ENCODE measurements at regions not wholly inside any gene's neighbourhood (a gene's known extent, or its start where the extent isn't known, plus 50 kb on each side); places are given as distances from the start of the nearest gene placed in this dataset.
"Not testable (repeated sequence)": the region's sequence is repeated elsewhere in the genome, so short reads cannot be mapped to it uniquely, and the experiment has no call there.

GRCh38 chr14:105775349-105775923 lies 249.1 kb downstream of the TMEM121 start:
- H3K4me1 ChIP-seq (ENCODE audit: insufficient read depth, low read length, poor library complexity, severe bottlenecking); H3K4me3 ChIP-seq (ENCODE audit: low read depth, low read length, poor library complexity, severe bottlenecking); H3K9me3 ChIP-seq (ENCODE audit: low read depth, low read length, poor library complexity, severe bottlenecking); H3K27me3 ChIP-seq (replicated peaks; ENCODE audit: insufficient read depth, low read depth, low read length, poor library complexity); H3K36me3 ChIP-seq (ENCODE audit: insufficient read depth, low read length, poor library complexity, severe bottlenecking); H3K27ac ChIP-seq (ENCODE audit: low read depth, low read length, poor library complexity, severe bottlenecking); intact Hi-C loops (cut with micrococcal nuclease; ENCODE audit: unreplicated experiment); CTCF ChIA-PET; BruUV-seq (replicated peaks); POLR2A ChIA-PET (ENCODE audit: low non-redundant PET); DNase-seq (ENCODE audit: low spot score): not testable (repeated sequence)

- DNase-seq (ENCODE audit: low spot score); H3K27ac ChIP-seq (ENCODE audit: low read depth, low read length, poor library complexity, severe bottlenecking); H3K9me3 ChIP-seq (ENCODE audit: low read depth, low read length, poor library complexity, severe bottlenecking); POLR2A ChIA-PET (ENCODE audit: low non-redundant PET); BruUV-seq (replicated peaks); CTCF ChIA-PET; H3K4me3 ChIP-seq (ENCODE audit: low read depth, low read length, poor library complexity, severe bottlenecking); H3K4me1 ChIP-seq (ENCODE audit: insufficient read depth, low read length, poor library complexity, severe bottlenecking); H3K36me3 ChIP-seq (ENCODE audit: insufficient read depth, low read length, poor library complexity, severe bottlenecking); intact Hi-C loops (cut with micrococcal nuclease; ENCODE audit: unreplicated experiment): not testable (repeated sequence)
- H3K27me3 ChIP-seq (replicated peaks; ENCODE audit: insufficient read depth, low read depth, low read length, poor library complexity): peaks cover 15% of the 10 kb centered on the region
Observed at GRCh38 chr14:105776112-105776511, 249.7 kb downstream of the TMEM121 start.

GRCh38 chr14:105776924-105777323 lies 250.5 kb downstream of the TMEM121 start:
- H3K36me3 ChIP-seq (ENCODE audit: insufficient read depth, low read length, poor library complexity, severe bottlenecking): no peaks in the 10 kb centered on the region
- CTCF ChIA-PET: no interaction called here
- H3K27ac ChIP-seq (ENCODE audit: low read depth, low read length, poor library complexity, severe bottlenecking): no peak overlapping the region
- H3K4me1 ChIP-seq (ENCODE audit: insufficient read depth, low read length, poor library complexity, severe bottlenecking): no peaks in the 10 kb centered on the region
- BruUV-seq (replicated peaks): no TSS peak
- no peak for DNase-seq (ENCODE audit: low spot score)
- H3K27me3 ChIP-seq (replicated peaks; ENCODE audit: insufficient read depth, low read depth, low read length, poor library complexity): peaks cover 15% of the 10 kb centered on the region
- TF ChIP-seq CTCF (conservative IDR thresholded peaks at IDR 0.05; ENCODE audit: low read depth, low read length) (no peak), EZH2 (IDR thresholded peaks at IDR 0.05; ENCODE audit: borderline replicate concordance, low read depth, low read length, poor library complexity, severe bottlenecking) (no peak)
- peaks cover 10% of the 10 kb centered on the region for H3K9me3 ChIP-seq (ENCODE audit: low read depth, low read length, poor library complexity, severe bottlenecking)
- POLR2A ChIA-PET (ENCODE audit: low non-redundant PET): no interaction called here
- no peak overlapping the region for H3K4me3 ChIP-seq (ENCODE audit: low read depth, low read length, poor library complexity, severe bottlenecking)
- intact Hi-C loops (cut with micrococcal nuclease; ENCODE audit: unreplicated experiment): no loop called here

GRCh38 chr14:105783707-105784106 lies 257.3 kb downstream of the TMEM121 start:
- TF ChIP-seq CTCF (conservative IDR thresholded peaks at IDR 0.05; ENCODE audit: low read depth, low read length): no peak
- no peak for TF ChIP-seq EZH2 (IDR thresholded peaks at IDR 0.05; ENCODE audit: borderline replicate concordance, low read depth, low read length, poor library complexity, severe bottlenecking)
- intact Hi-C loops (cut with micrococcal nuclease; ENCODE audit: unreplicated experiment): no loop called here
- H3K4me3 ChIP-seq (ENCODE audit: low read depth, low read length, poor library complexity, severe bottlenecking): no peak overlapping the region
- no peaks in the 10 kb centered on the region for H3K4me1 ChIP-seq (ENCODE audit: insufficient read depth, low read length, poor library complexity, severe bottlenecking)
- H3K9me3 ChIP-seq (ENCODE audit: low read depth, low read length, poor library complexity, severe bottlenecking): peaks cover 10% of the 10 kb centered on the region
- CTCF ChIA-PET: no interaction called here
- no peak overlapping the region for H3K27ac ChIP-seq (ENCODE audit: low read depth, low read length, poor library complexity, severe bottlenecking)
- no peaks in the 10 kb centered on the region for H3K36me3 ChIP-seq (ENCODE audit: insufficient read depth, low read length, poor library complexity, severe bottlenecking)
- POLR2A ChIA-PET (ENCODE audit: low non-redundant PET): no interaction called here
- BruUV-seq (replicated peaks): no TSS peak
- no peak for DNase-seq (ENCODE audit: low spot score)
- peaks cover 24% of the 10 kb centered on the region for H3K27me3 ChIP-seq (replicated peaks; ENCODE audit: insufficient read depth, low read depth, low read length, poor library complexity)
